GM18511 (cell line): ENCODE measurements at regions not wholly inside any gene's neighbourhood (a gene's known extent, or its start where the extent isn't known, plus 50 kb on each side); places are given as distances from the start of the nearest gene placed in this dataset.

ENCODE experiments used
- ATAC-seq: cut with Tn5 transposase; IDR thresholded peaks from one replicate; pipeline ENCODE4 v1.9.1; 2021; ENCODE audit warnings: mild to moderate bottlenecking, moderate library complexity; ENCODE audit not compliant: unreplicated experiment

GRCh38 chr3:139197251-139197650, 146.6 kb upstream of the MRPS22 start:
- no peak for ATAC-seq

- ATAC-seq = no peak
Observed at GRCh38 chr3:139198186-139198585, 145.6 kb upstream of the MRPS22 start.

GRCh38 chr3:139198929-139199328, 144.9 kb upstream of the MRPS22 start:
- ATAC-seq = no peak

- no peak for ATAC-seq
Observed at GRCh38 chr3:139199421-139200010, 144.3 kb upstream of the MRPS22 start.

- ATAC-seq = no peak
Observed at GRCh38 chr3:139201446-139202225, 142.2 kb upstream of the MRPS22 start.

GRCh38 chr3:139202226-139202958, 141.4 kb upstream of the MRPS22 start:
- no peak for ATAC-seq

- no peak for ATAC-seq
Observed at GRCh38 chr3:139202959-139203349, 140.9 kb upstream of the MRPS22 start.

- no peak for ATAC-seq
Observed at GRCh38 chr3:139203752-139204151, 140.1 kb upstream of the MRPS22 start.

- no peak for ATAC-seq
Observed at GRCh38 chr3:139204728-139205127, 139.1 kb upstream of the MRPS22 start.

- ATAC-seq = no peak
Observed at GRCh38 chr3:139213936-139214335, 129.9 kb upstream of the MRPS22 start.

- no peak for ATAC-seq
Observed at GRCh38 chr3:139216958-139217357, 126.9 kb upstream of the MRPS22 start.

GRCh38 chr3:139217633-139218032, 126.2 kb upstream of the MRPS22 start:
- no peak for ATAC-seq

GRCh38 chr3:139218046-139218445, 125.8 kb upstream of the MRPS22 start:
- ATAC-seq = no peak

- ATAC-seq = no peak
Observed at GRCh38 chr3:139219463-139219862, 124.4 kb upstream of the MRPS22 start.

- ATAC-seq = no peak
Observed at GRCh38 chr3:139222100-139222657, 121.6 kb upstream of the MRPS22 start.

- no peak for ATAC-seq
Observed at GRCh38 chr3:139225548-139225947, 118.3 kb upstream of the MRPS22 start.

- ATAC-seq = no peak
Observed at GRCh38 chr3:139226731-139227130, 117.1 kb upstream of the MRPS22 start.

GRCh38 chr3:139227165-139227564, 116.7 kb upstream of the MRPS22 start:
- ATAC-seq = no peak

GRCh38 chr3:139227827-139228226, 116.0 kb upstream of the MRPS22 start:
- ATAC-seq = no peak

- ATAC-seq = no peak
Observed at GRCh38 chr3:139230391-139230790, 113.4 kb upstream of the MRPS22 start.

GRCh38 chr3:139231555-139232281, 112.1 kb upstream of the MRPS22 start:
- no peak for ATAC-seq
